HG03457 (cell line): ENCODE measurements at regions not wholly inside any gene's neighbourhood (a gene's known extent, or its start where the extent isn't known, plus 50 kb on each side); places are given as distances from the start of the nearest gene placed in this dataset.
"Not testable (repeated sequence)": the region's sequence is repeated elsewhere in the genome, so short reads cannot be mapped to it uniquely, and the experiment has no call there.

Experiments
- ATAC-seq: cut with Tn5 transposase; IDR thresholded peaks from one replicate; pipeline ENCODE4 v1.9.1; 2021; ENCODE audit warnings: moderate number of reproducible peaks; ENCODE audit not compliant: unreplicated experiment

DNA sequence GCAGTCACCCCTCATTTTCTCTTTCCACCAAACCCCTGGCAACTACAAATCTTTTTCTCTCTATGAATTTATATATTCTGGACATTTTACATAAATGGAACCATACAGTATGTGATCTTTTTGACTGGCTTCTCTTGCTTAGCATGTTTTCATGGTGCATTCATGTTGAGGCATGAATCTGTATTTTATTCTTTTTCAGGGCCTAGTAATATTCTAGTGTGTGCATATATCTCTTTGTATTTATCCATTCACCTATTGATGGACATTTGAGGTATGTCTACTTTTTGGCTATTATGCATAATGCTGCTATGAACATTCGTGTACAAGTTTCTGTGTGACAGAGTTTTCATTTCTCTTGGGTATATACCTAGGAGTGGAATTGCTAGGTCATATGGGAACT is 78.2 kb downstream of the HACD1 start:
- ATAC-seq, result no peak

DNA sequence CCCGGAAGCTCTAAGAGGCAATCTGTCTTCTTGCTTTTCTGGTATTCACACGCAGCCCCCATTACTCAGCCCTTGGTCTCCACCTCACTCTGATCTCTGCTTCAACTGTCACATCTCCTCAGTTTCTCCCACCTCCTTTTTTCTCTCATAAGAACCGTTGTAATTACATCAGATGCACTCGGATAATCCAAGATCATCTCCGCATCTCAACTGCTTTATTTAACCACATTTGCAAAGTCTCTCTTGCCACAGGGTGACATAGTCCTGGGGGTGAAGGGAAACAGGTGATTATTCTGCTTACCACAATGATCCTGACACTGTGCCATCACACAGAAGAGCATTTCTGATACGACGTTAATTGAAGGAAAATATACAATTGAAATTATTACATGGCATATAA is 79.9 kb downstream of the HACD1 start:
- ATAC-seq, result no peak

DNA sequence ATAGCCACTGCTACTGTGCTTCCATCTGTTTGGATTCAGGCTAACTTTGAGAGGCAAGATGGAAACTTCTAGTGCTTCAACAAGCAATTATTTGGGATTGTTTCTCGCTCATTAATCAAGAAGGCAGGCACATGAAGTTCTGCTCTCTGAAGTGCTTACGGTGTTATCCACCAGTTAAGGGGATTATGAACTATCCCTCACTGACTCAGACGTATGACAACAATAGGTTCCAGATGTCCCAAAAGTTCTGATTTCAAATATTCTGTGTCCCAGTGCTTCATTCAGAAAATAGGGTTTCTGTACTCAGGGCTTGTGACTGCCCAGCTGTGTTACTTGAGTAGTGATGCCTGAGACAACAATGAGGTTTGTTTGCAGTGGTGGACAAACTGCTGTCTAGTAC is 81.0 kb downstream of the HACD1 start:
- ATAC-seq, result no peak

DNA sequence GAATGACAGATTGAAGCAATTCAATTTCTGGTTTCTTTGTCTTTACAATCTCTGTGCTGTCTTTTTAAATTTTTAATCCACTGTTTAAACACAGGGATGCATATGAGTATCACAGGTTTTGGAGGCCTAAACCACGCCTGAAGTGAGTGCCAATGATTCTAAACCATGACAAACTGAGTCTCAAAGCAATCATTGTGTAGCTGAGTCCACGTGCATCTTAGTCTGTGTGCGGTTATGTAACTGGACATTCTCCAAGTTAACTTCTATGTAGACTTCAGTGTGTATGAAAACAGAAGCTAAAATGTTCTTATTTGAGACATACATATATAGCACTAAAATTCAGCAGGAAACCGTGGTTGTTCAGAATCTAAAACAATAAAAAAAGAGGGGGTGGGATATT is 79.3 kb upstream of the ST8SIA6 start:
- ATAC-seq, result no peak

DNA sequence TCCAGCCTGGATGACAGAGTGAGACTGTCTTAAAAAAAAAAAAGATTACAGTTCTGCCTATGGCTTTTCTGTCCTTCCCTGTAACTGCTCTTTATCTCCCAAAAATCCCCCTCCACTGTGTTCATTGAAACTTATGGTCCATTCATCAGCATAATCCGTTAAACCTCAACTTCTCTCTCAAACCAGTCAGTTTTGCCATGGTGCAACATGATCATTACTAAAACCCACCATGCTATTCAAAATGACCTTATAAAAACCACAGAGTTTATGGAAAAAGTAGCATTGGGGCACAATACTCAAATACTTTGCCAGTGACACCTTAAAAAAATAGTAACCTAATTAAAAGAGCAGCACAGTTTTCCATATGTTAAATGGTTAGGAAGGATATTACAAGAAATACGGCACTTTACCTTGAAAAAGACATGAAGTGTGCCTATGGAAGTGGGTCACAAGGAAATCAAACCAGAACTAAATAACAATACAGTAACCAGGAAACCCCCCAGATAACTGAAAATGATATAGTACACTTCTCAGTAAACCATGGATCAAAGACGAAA is 74.0 kb upstream of the ST8SIA6 start:
- no peak for ATAC-seq

DNA sequence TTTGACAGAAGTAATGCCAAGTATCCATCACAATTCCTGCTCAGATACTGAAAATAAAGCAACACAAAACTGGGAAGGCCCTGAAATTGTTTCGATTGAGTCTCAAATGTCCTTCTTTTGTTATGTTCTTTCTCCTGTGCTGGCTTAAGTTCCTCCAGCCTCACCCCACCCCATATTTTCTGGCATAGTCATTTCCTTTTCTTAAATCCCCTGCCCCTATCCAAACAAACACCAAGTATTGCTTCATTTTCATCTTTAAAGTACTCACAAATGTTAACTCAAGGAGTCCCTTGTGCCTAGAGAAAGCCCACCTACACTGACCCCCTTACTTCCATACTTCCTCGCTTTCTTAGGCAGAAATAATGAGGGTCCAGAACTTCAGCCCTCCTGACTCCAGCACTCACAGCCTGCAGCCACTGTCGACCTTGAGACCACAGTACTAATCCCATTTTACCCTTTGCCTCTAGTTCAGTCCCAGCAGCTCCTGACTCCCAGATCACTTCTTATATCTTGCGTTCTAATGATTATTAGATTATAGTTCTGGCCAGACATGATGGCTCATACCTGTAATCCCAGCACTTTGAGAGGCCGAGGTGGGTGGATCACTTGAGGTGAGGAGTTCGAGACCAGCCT is 73.2 kb upstream of the ST8SIA6 start:
- no peak for ATAC-seq

DNA sequence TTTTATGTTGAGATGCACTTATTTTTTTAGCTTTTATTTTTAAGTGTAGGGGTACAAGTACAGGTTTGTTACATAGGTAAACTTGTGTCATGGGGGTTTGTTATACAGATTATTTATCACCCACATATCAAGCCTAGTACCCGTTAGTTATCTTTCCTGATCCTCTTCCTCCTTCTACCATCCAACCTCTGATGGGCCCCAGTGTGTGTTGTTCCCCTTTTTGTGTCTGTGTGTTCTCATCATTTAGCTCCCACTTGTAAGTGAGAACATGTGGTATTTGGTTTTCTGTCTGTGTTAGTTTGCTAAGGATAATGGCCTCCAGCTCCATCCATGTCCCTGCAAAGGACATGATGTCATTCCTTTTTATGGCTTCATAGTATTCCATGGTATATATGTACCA is 72.2 kb upstream of the ST8SIA6 start:
- ATAC-seq, result not testable (repeated sequence)

DNA sequence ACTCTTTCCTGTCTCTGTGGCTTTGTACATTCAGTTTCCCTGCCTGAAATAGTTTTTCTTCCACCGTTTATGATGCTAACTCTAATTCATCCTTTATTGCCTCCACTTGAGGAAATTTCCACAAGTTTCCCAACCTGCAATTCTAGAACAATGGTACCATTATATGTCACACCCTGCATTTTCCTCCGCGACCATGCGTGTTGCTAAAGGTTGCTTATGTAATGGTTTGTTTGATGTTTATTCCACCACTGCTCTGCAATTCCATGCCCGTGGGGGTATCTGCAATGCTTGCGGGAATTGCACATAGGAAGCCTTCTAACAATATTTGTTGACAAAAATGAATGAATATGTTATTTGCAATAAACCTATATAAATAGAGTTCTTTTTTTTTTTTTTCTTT is 69.5 kb upstream of the ST8SIA6 start:
- no peak for ATAC-seq

DNA sequence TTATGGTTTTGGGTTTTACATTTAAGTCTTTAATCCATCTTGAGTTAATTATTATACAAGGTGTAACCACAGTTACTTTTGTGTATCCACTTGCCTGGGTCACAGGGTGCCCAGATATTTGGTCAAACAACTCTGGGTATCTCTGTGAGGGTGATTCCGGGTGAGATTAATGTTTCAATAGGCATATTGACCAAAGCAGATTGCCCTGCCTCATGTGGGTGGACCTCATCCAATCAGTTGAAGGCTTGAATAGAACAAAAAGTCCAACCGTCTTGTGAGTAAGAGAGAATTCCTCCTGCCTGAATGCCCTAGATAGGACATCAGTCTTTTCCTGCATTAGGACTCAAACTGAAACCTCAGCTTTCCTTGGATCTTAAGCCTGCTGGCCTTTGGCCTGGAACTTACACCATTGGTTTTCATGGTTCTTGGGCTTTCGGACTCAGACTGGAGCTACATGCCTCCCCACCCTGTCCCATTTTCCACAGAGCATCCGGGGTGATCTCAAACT is 68.9 kb upstream of the ST8SIA6 start:
- no peak for ATAC-seq

DNA sequence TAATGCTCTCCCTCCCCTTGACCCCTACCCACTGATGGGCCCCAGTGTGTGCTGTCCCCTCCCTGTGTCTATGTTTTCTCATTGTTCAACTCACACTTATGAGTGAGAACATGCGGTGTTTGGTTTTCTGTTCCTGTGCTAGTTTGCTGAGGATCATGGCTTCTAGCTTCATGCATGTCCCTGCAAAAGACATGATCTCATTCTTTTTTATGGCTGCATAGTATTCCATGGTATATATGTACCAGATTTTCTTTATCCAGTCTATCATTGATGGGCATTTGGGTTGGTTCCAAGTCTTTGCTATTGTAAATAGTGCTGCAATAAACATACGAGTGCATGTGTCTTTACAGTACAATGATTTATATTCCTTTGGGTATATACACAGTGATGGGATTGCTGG is 67.9 kb upstream of the ST8SIA6 start:
- ATAC-seq, result not testable (repeated sequence)

DNA sequence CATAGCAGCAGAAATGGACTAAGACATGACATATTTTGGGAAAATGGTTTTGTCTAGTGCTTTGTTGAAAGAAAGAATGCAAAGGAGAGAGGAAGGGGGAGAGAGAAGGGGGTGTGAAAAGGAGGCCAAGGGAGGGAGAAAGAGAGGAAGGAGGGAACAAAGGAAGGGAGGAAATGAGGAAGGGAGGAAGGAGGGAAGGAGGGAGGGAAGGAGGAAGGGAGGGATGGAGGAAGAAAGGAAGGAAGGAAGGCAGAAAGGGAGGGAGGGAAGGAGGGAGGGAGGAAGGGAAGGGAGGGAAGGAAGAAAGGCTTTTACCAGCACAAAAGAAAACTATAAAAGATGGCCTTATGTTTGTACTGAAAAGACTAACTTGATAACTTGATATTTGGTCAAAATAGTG is 65.1 kb upstream of the ST8SIA6 start:
- ATAC-seq, result no peak

DNA sequence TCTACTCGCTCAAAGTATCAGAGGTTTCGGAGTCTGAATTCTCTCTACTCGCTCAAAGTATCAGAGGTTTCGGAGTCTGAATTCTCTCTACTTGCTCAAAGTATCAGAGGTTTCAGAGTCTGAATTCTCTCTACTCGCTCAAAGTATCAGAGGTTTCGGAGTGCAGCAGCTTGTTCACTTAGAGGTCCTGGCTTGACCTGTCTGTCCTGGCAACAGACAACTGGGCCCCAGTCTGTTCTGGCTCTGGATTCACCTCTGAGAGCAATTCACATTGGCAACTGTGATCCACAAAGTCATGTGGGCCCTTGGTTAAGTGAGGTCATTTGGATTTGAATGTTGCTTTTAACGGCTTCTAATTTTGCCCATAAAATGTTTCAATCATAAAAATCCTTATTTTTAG is 63.9 kb upstream of the ST8SIA6 start:
- no peak for ATAC-seq

DNA sequence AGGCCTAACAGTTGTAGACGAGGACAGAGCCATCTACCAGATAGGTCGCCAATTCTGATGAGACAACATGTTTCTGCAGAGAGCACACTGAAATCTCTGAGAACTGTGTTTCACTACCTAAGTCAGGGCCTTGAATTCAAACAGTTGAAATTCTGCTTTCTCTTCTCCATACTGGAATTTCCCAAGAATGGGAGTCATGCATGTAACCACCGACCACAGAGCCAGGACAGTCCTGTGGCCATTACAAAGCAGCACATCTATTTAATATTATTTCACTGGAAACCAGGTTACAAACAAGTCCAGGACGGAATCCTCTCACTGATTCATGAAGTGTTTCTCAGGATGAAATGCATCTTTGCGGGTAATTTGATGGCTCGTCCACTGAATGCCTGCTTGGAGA is 62.0 kb upstream of the ST8SIA6 start:
- no peak for ATAC-seq

DNA sequence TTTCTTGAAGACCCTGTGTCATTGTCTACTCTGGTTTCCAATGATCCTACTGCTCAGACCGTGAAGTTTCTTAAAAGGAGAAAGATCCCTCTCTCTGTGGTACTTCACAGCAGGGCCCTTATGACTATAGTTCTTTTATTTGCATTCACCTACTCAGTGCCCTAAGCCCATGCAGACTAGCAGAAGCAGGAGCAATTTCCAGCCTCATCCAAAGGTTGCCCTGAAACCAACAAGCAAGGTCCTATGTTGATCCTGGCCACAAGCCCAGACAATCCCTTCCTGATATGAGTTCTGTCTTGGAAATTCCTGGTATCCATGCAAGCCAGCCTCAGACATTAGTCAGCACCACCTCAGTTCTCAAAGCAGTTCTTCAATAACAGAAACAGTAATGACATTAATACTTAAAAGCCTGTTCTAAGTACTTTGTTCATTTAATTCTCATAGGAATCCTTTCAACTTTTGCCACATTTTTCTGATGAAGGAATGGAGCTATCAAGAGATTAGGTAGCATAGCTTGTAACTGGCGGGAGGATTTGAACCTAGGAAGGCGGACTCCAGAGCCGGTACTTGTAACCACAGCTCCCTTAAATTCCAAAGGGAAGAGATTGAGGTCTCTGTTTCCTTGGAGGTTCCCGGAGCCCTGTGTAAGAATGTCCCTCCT is 58.1 kb upstream of the ST8SIA6 start:
- no peak for ATAC-seq

DNA sequence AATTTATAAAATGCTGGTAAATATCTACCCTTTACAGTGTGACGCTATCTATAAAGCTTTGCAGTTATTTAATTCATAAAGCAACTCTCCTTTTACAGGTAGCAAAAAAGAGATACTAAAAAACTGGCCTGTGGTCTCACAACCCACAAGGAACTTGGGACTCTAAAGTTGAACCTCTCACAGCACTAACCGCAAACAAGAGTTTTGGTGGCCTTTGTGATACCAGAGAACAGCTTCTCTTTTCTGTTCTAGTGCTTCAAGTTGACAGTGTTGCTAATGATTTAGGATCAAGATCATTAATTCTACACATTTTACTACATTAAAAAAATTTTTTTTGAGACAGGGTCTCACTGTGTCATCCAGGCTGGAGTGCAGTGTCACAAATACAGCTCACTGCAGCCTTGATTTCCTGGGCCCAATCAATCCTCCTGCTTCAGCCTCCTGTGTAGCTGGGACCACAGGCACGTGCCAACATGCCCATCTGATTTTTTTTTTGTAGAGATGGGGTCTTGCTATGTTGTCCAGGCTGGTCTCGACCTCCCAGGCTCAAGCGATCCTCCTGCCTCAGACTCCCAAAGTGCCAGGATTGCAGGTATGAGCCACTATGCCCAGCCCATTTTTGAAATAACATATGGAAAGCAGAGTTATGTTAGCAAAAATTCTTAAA is 56.0 kb upstream of the ST8SIA6 start:
- ATAC-seq, result peak; percentile 53

DNA sequence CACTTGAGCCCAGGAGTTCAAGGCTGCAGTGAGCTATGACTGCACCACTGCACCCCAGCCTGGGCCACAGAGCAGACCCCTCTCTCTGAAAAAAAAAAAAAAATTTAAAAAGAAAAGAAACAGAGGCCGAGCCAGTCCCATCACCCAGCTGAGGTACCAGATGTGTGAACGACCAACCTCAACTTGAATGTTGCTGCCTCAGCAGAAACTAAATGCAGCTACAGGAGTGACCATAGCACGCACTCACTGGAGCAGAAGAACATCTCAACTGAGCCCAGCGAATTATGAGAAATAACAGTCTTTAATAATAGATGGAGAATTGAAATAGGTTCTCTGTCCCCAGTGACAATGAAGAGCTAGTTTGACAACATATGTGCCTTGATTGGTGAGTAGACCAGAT is 53.1 kb upstream of the ST8SIA6 start:
- ATAC-seq, result no peak

DNA sequence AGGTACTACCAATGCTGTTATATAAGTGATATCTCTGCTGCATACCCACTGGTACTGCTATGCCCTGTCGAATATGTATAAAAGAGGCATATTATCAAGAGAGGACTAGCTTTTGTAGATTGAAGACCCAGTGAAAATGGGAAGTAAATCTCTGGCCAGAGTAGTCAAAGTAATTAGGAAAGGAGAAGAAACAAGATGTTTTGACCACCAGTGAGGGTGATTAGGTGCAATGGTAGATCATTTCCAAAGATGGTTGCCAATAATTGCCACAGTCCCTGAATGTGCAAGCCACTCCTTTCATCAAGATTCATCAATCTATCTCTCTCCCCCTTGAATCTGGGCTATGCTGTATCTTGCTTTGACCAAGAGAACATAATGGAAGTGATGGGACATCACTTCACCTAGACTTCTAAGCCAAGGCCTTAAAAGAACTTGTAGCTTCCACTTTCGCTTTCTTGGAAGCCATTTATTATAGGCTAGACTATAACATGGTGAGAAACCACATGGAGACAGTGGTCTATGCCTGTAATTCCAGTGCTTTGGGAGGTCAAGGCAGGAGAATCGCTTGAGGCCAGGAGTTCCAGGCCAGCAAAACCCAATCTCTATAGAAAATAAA is 52.6 kb upstream of the ST8SIA6 start:
- no peak for ATAC-seq

DNA sequence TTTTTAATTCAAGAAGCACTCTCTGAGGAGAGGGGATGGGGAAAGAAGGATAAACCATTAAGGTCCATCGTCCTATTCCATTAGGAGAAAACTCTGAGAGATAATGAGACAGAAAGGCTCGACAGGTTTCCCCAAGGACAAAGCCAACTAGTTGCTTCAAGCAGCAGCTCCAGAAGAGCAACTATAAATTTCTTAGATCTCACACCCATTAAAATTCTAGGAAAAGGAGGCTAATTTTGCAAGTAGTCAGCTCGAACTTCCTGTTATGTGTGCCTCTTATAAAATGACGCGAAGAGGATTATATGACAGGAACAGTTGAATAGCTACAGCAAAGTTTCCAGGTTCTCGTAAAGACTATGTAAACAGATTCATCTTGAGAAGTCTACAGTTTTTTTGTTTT is 52.0 kb upstream of the ST8SIA6 start:
- no peak for ATAC-seq

DNA sequence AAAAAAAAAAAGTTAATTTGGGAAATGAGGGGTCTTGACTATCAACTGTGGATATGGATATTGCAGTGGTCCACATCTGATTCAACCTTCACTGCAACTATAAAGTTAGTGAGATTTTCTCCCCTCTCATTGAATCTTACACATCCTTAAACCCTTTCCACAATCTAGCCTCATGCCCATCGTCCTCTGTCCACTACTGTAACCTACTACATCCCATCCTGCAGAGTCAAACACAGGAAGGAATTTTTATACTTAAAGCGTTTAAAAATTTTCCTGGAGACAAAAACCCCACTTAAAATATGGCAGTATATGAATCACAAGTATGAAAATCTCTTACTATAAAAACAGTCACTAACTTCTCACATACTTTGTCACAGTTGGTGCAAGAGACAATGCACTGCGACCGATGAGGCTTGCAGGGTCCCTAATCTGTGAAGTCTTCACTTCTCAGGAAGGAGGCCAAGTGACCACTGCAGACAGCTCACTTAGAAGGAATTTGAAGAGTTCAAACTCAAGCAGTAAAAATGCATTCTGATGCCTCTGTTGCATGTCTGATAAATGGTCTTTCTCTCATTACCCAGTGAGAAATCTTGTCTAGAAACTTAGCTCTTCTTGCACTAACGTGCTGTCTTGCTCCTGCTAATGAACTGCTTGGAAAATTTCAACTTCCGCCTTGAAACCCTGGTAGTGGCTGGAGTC is 50.3 kb upstream of the ST8SIA6 start:
- no peak for ATAC-seq
